GM10248 (cell line): ENCODE measurements at regions not wholly inside any gene's neighbourhood (a gene's known extent, or its start where the extent isn't known, plus 50 kb on each side); places are given as distances from the start of the nearest gene placed in this dataset.

Source experiments
- CTCF ChIA-PET: fragments of 300-600 bp; sonication (Branson Sonifier 250); formaldehyde crosslinking; extraction: SDS; loops from one replicate; lab custom pipeline; 2021; ENCODE audit warnings: antibody characterized with exemption; lab: Yijun Ruan, JAX
- POLR2A ChIA-PET: fragments of 350-650 bp; sonication (Branson Sonifier 250); formaldehyde crosslinking; extraction: SDS; loops from one replicate; lab custom pipeline; 2020; ENCODE audit warnings: antibody characterized with exemption; lab: Yijun Ruan, JAX
- DNase-seq: peaks from one replicate; pipeline ENCODE4 v3.0.0; 2012; ENCODE audit errors: extremely low spot score
- CTCF ChIP-seq: IDR thresholded peaks from 2 replicates; pipeline ENCODE4 v1.5.1; 2012; ENCODE audit warnings: mild to moderate bottlenecking, low read depth; ENCODE audit errors: extremely low read depth, missing control alignments, control extremely low read depth

- POLR2A ChIA-PET = no interaction called here
- CTCF ChIA-PET = interaction anchor here (1.2 kb wide), 1 partner anchor 25 kb away, joined by 3 read pairs; no protein-coding TSS in a partner anchor
- no peak for TF ChIP-seq CTCF
- DNase-seq = no peak
Observed at GRCh38 chr17:5869041-5869745, 201.0 kb upstream of the WSCD1 start.

GRCh38 chr17:5870231-5870953, 199.8 kb upstream of the WSCD1 start:
- TF ChIP-seq CTCF = no peak
- POLR2A ChIA-PET = no interaction called here
- DNase-seq = no peak
- CTCF ChIA-PET = no interaction called here

- no peak for DNase-seq
- ChIA-PET POLR2A (no interaction called here), CTCF (no interaction called here)
- no peak for TF ChIP-seq CTCF
Observed at GRCh38 chr17:5871666-5872065, 198.5 kb upstream of the WSCD1 start.

GRCh38 chr17:5872831-5873230, 197.3 kb upstream of the WSCD1 start:
- DNase-seq = no peak
- no peak for TF ChIP-seq CTCF
- ChIA-PET CTCF (no interaction called here), POLR2A (no interaction called here)

- POLR2A ChIA-PET = no interaction called here
- CTCF ChIA-PET = no interaction called here
Observed at GRCh38 chr17:5873781-5874180, 196.4 kb upstream of the WSCD1 start.

GRCh38 chr17:5874486-5874885, 195.7 kb upstream of the WSCD1 start:
- CTCF ChIA-PET = no interaction called here
- POLR2A ChIA-PET = no interaction called here
- no peak for TF ChIP-seq CTCF
- DNase-seq = no peak

More at GRCh38 chr17:5873781-5874180, 196.4 kb upstream of the WSCD1 start:
- no peak for DNase-seq
- TF ChIP-seq CTCF = no peak
